ENCODE measurements at regions not wholly inside any gene's neighbourhood (a gene's known extent, or its start where the extent isn't known, plus 50 kb on each side); places are given as distances from the start of the nearest gene placed in this dataset.

DNA sequence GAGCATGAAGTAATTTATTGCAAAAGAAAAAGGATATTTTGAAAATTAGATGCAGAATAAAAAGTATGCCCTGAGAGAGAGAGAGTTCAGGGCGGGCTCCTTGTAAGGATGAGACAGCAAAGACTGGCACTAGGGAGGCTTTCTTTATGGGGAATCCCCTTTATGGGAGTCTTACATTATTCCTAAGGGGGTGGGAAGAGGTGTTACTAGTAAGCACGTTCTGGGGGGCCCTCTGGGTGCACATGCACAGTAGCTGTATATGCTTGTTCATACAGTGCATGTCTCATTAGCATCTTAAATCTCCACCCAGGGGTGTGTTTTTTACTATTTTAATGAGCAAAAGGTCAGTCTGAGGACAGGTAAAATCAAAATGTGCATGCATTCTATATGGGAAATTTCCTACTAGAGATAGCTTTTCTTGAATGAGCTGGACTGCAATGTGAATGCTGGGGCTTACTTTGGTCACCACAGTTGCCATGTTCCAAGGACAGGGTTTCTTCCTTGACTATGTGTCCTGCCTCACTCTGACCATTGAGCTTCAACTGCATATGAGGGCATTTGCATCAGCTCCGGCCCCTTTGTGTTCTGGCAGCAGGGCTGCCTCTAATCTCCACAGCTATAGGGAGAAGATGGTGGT lies 614.1 kb downstream of the NUF2 start:
- TF ChIP-seq, protein P1, sequence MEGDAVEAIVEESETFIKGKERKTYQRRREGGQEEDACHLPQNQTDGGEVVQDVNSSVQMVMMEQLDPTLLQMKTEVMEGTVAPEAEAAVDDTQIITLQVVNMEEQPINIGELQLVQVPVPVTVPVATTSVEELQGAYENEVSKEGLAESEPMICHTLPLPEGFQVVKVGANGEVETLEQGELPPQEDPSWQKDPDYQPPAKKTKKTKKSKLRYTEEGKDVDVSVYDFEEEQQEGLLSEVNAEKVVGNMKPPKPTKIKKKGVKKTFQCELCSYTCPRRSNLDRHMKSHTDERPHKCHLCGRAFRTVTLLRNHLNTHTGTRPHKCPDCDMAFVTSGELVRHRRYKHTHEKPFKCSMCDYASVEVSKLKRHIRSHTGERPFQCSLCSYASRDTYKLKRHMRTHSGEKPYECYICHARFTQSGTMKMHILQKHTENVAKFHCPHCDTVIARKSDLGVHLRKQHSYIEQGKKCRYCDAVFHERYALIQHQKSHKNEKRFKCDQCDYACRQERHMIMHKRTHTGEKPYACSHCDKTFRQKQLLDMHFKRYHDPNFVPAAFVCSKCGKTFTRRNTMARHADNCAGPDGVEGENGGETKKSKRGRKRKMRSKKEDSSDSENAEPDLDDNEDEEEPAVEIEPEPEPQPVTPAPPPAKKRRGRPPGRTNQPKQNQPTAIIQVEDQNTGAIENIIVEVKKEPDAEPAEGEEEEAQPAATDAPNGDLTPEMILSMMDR (IDR thresholded peaks at IDR 0.05; ENCODE audit: low read depth, low read length, missing control alignments) = no peak
- in situ Hi-C loops (cut with HindIII; ENCODE audit: low pct_ligation_motif_present, low sequenced_read_pairs) = no loop called here
- Histone ChIP-seq H3K36me3 (replicated peaks) (no peaks in the 10 kb centered on the region), H3K27me3 (replicated peaks) (no peaks in the 10 kb centered on the region), H3K27ac (no peak overlapping the region), H3K4me3 (ENCODE audit: low read depth, low read length) (no peak overlapping the region)
- no peak for DNase-seq

DNA sequence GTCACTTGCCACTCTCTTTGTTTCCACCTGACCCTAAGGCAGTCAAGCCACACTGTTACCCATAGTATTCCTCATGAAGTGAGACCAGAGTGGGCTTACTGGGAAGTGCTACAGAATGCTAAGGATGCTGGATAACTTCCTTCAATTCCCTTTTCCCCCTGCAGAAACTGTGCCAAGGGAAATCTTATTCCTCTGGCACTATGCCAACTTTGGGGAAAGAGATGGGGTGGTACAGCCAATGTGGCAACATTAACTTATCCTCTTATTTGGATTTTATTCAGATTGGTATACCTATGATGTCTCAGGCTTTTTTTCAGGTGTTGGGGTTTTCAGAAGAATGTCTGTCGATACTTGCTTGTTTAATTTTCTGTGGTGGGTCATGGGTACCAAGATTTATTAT lies 599.4 kb upstream of the PBX1 start:
- TF ChIP-seq, protein P1 (IDR thresholded peaks at IDR 0.05; ENCODE audit: low read depth, low read length, missing control alignments) = no peak
- Histone ChIP-seq H3K36me3 (replicated peaks) (no peaks in the 10 kb centered on the region), H3K27me3 (replicated peaks) (no peaks in the 10 kb centered on the region), H3K27ac (no peak overlapping the region), H3K4me3 (ENCODE audit: low read depth, low read length) (no peak overlapping the region)
- in situ Hi-C loops (cut with HindIII; ENCODE audit: low pct_ligation_motif_present, low sequenced_read_pairs) = no loop called here
- no peak for DNase-seq

DNA sequence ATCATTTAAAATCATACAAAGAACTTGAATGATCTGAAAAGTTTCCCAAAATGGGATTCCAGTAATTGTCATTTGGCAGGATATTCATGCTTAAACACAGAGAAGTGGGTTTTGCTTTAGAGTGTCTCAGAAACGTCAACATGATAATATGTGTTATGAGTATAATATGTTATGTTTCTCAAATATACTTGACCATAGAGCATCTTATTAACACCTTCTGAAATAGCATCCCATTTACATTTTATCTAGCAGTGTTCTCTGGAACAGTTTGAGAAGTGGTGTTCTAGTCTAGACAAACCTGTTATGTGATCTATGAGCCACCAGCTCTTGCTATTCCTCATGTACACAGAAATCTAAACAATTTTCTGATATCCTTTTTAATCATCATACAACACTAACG lies 588.8 kb upstream of the PBX1 start:
- Histone ChIP-seq H3K36me3 (replicated peaks) (no peaks in the 10 kb centered on the region), H3K27me3 (replicated peaks) (no peaks in the 10 kb centered on the region), H3K4me3 (ENCODE audit: low read depth, low read length) (no peak overlapping the region), H3K27ac (no peak overlapping the region)
- in situ Hi-C loops (cut with HindIII; ENCODE audit: low pct_ligation_motif_present, low sequenced_read_pairs) = no loop called here
- DNase-seq = no peak
- TF ChIP-seq, protein P1 (IDR thresholded peaks at IDR 0.05; ENCODE audit: low read depth, low read length, missing control alignments) = no peak

DNA sequence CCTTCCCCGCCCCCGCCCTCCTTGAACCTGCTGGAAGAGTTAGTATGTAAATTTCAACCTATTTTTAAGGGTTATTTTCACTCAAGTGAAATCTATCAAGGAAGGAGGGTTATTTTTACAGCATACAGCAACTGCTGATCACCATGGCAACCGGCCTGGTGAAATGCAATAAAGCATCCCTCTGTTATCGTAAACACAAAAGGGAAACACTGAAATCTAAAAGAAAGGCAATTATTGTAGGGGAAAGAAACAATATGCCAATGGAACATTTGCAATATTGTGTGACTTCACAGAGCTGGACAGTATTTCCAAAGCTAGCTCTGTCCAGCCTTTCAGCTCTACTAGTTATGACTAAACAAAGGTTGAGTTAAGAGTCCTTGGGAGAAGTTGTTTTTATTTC lies 588.3 kb upstream of the PBX1 start:
- TF ChIP-seq, protein P1 (IDR thresholded peaks at IDR 0.05; ENCODE audit: low read depth, low read length, missing control alignments) = no peak
- Histone ChIP-seq H3K27me3 (replicated peaks) (no peaks in the 10 kb centered on the region), H3K4me3 (ENCODE audit: low read depth, low read length) (no peak overlapping the region), H3K27ac (no peak overlapping the region), H3K36me3 (replicated peaks) (no peaks in the 10 kb centered on the region)
- no peak for DNase-seq
- in situ Hi-C loops (cut with HindIII; ENCODE audit: low pct_ligation_motif_present, low sequenced_read_pairs) = no loop called here

DNA sequence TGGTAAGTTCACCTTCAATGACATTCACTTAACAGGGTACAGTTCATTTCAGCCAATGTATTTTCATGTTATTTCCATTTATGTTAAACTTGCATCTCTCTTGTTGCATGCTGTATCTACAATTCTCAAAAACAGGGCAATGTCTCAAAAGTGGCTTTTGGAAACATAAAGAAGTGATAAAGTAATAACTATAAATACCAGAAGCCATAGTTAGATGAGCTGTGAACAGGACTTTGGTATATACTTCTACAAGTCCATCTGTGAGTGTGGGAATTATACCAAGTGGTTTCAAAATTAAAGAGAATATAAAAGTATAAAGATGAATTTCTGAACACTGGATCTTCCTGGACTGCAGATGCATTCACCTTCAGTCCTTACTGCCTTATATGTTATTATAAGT lies 585.4 kb upstream of the PBX1 start:
- TF ChIP-seq, protein P1 (IDR thresholded peaks at IDR 0.05; ENCODE audit: low read depth, low read length, missing control alignments) = no peak
- Histone ChIP-seq H3K4me3 (ENCODE audit: low read depth, low read length) (no peak overlapping the region), H3K27me3 (replicated peaks) (no peaks in the 10 kb centered on the region), H3K36me3 (replicated peaks) (no peaks in the 10 kb centered on the region), H3K27ac (no peak overlapping the region)
- in situ Hi-C loops (cut with HindIII; ENCODE audit: low pct_ligation_motif_present, low sequenced_read_pairs) = no loop called here
- no peak for DNase-seq

DNA sequence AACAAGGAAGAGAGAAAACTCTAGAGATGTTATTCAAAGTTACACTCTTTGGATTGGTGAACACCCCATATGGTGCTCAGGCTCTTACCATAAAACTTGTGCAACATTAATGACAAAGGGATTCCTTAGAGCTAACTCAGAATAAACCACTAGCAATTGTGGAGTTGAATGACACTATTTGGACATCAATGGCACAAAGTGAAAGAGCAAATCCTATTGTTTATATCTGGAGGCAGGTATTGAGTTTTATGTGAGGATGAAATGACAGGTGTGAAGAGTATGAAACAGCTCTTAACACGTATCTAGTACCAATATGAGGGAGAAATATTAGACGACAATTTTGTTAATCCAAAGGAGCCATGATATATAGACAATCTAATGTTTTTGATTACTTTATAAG lies 584.9 kb upstream of the PBX1 start:
- TF ChIP-seq, protein P1 (IDR thresholded peaks at IDR 0.05; ENCODE audit: low read depth, low read length, missing control alignments) = no peak
- no peaks in the 10 kb centered on the region for H3K36me3 ChIP-seq (replicated peaks)
- DNase-seq = no peak
- H3K27ac ChIP-seq = no peak overlapping the region
- no peak overlapping the region for H3K4me3 ChIP-seq (ENCODE audit: low read depth, low read length)
- in situ Hi-C loops (cut with HindIII; ENCODE audit: low pct_ligation_motif_present, low sequenced_read_pairs) = no loop called here
- H3K27me3 ChIP-seq (replicated peaks) = no peaks in the 10 kb centered on the region
